ENCODE measurements at regions not wholly inside any gene's neighbourhood (a gene's known extent, or its start where the extent isn't known, plus 50 kb on each side); places are given as distances from the start of the nearest gene placed in this dataset.

- Histone ChIP-seq H3K9me3 (no peaks in the 10 kb centered on the region), H3K27ac (no peak overlapping the region), H3K27me3 (no peaks in the 10 kb centered on the region), H3K4me3 (no peak overlapping the region), H3K36me3 (no peaks in the 10 kb centered on the region), H3K4me1 (no peaks in the 10 kb centered on the region)
- 86 to 88% methylated on average over 3 of the region's 3 CpGs for WGBS, 2 donors (ENCODE audit: low coverage in 1 of 2)
- no peak for ATAC-seq
- TF ChIP-seq POLR2A (IDR thresholded peaks at IDR 0.05) (no peak), POLR2AphosphoS5 (IDR thresholded peaks at IDR 0.05) (no peak), CTCF (IDR thresholded peaks at IDR 0.05) (no peak), EP300 (IDR thresholded peaks at IDR 0.05) (no peak)
These were observed 594.1 kb upstream of the FAM98A start for GRCh38 chr2:34193164-34193563.

GRCh38 chr2:34188464-34189303 is 589.6 kb upstream of the FAM98A start:
- no peak overlapping the region for H3K27ac ChIP-seq
- no peaks in the 10 kb centered on the region for H3K27me3 ChIP-seq
- H3K36me3 ChIP-seq, result no peaks in the 10 kb centered on the region
- no peak for TF ChIP-seq CTCF (IDR thresholded peaks at IDR 0.05)
- no peak for TF ChIP-seq POLR2A (IDR thresholded peaks at IDR 0.05)
- TF ChIP-seq EP300 (IDR thresholded peaks at IDR 0.05), result no peak
- no peak for TF ChIP-seq POLR2AphosphoS5 (IDR thresholded peaks at IDR 0.05)
- no peak overlapping the region for H3K4me3 ChIP-seq
- no peaks in the 10 kb centered on the region for H3K9me3 ChIP-seq
- H3K4me1 ChIP-seq, result no peaks in the 10 kb centered on the region
- 25 to 42% methylated on average over 3 to 6 of the region's 6 CpGs for WGBS, 2 donors (ENCODE audit: low coverage in 1 of 2)
- no peak for ATAC-seq

- peaks cover 0 to 3% (median 0%) of the 10 kb centered on the region in 3 donors for H3K9me3 ChIP-seq
- 63 to 73% methylated on average over 3 of the region's 3 CpGs for WGBS, 2 donors (ENCODE audit: low coverage in 1 of 2)
- ATAC-seq, result no peak
- H3K36me3 ChIP-seq, result no peaks in the 10 kb centered on the region
- no peaks in the 10 kb centered on the region for H3K27me3 ChIP-seq
- TF ChIP-seq POLR2AphosphoS5 (IDR thresholded peaks at IDR 0.05) (no peak), EP300 (IDR thresholded peaks at IDR 0.05) (no peak), POLR2A (IDR thresholded peaks at IDR 0.05) (no peak), CTCF (IDR thresholded peaks at IDR 0.05) (no peak)
- no peak overlapping the region for H3K27ac ChIP-seq
- H3K4me3 ChIP-seq, result no peak overlapping the region
- no peaks in the 10 kb centered on the region for H3K4me1 ChIP-seq
These were observed 580.4 kb upstream of the FAM98A start for GRCh38 chr2:34179511-34179910.

GRCh38 chr2:34178482-34178881 is 579.4 kb upstream of the FAM98A start:
- Histone ChIP-seq H3K9me3 (peaks cover 0 to 3% (median 0%) of the 10 kb centered on the region in 3 donors), H3K4me1 (no peaks in the 10 kb centered on the region), H3K27me3 (no peaks in the 10 kb centered on the region), H3K4me3 (no peak overlapping the region), H3K36me3 (no peaks in the 10 kb centered on the region), H3K27ac (no peak overlapping the region)
- ATAC-seq, result no peak
- no peak for TF ChIP-seq POLR2A (IDR thresholded peaks at IDR 0.05)
- TF ChIP-seq CTCF (IDR thresholded peaks at IDR 0.05), result no peak
- TF ChIP-seq EP300 (IDR thresholded peaks at IDR 0.05), result no peak
- TF ChIP-seq POLR2AphosphoS5 (IDR thresholded peaks at IDR 0.05), result no peak

GRCh38 chr2:34176693-34177092 is 577.6 kb upstream of the FAM98A start:
- no peak overlapping the region for H3K4me3 ChIP-seq
- no peak overlapping the region for H3K27ac ChIP-seq
- H3K9me3 ChIP-seq, result peaks cover 0 to 3% (median 0%) of the 10 kb centered on the region in 3 donors
- TF ChIP-seq EP300 (IDR thresholded peaks at IDR 0.05) (no peak), POLR2A (IDR thresholded peaks at IDR 0.05) (no peak), CTCF (IDR thresholded peaks at IDR 0.05) (no peak), POLR2AphosphoS5 (IDR thresholded peaks at IDR 0.05) (no peak)
- H3K4me1 ChIP-seq, result no peaks in the 10 kb centered on the region
- no peaks in the 10 kb centered on the region for H3K27me3 ChIP-seq
- no peaks in the 10 kb centered on the region for H3K36me3 ChIP-seq
- ATAC-seq, result no peak
